ENCODE measurements at regions not wholly inside any gene's neighbourhood (a gene's known extent, or its start where the extent isn't known, plus 50 kb on each side); places are given as distances from the start of the nearest gene placed in this dataset.

DNA sequence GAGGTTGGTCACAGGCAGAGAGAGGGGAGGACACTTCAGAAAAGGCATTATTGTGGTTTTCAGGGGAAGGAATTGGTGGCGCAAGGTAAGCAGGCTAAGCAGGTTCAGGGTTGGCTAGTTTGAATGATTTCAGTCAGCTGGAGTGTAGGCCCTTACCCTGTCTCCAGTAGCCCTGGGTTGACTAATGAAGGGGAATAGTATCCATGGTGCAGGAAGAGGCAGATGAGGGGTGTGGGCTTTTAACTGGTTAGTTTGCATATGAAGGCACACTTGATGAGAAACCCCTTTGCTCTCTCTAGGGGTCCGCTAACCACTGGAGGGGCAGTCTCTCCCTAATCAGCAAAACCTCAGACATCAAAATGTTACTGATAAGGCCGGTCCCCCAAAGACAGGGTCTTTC, 249.7 kb downstream of the AASDHPPT start:
- TF ChIP-seq TCF12 (IDR thresholded peaks at IDR 0.05; ENCODE audit: low read depth) (no peak), TAF1 (IDR thresholded peaks at IDR 0.05; ENCODE audit: low read depth) (no peak), YY1 (IDR thresholded peaks at IDR 0.05; ENCODE audit: low read depth) (no peak), CREB1 (IDR thresholded peaks at IDR 0.05; ENCODE audit: low read depth) (no peak), EP300 (IDR thresholded peaks at IDR 0.05; ENCODE audit: borderline replicate concordance) (no peak), REST (IDR thresholded peaks at IDR 0.05; ENCODE audit: low read depth) (no peak), CEBPB (IDR thresholded peaks at IDR 0.05) (no peak), EGR1 (IDR thresholded peaks at IDR 0.05) (no peak), ZBTB7A (IDR thresholded peaks at IDR 0.05; ENCODE audit: low read depth) (no peak), TEAD4 (IDR thresholded peaks at IDR 0.05) (no peak), NFIC (IDR thresholded peaks at IDR 0.05) (no peak)
- TF ChIP-seq, protein P1, sequence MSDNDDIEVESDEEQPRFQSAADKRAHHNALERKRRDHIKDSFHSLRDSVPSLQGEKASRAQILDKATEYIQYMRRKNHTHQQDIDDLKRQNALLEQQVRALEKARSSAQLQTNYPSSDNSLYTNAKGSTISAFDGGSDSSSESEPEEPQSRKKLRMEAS (IDR thresholded peaks at IDR 0.05), result no peak
- TF ChIP-seq, protein P2, sequence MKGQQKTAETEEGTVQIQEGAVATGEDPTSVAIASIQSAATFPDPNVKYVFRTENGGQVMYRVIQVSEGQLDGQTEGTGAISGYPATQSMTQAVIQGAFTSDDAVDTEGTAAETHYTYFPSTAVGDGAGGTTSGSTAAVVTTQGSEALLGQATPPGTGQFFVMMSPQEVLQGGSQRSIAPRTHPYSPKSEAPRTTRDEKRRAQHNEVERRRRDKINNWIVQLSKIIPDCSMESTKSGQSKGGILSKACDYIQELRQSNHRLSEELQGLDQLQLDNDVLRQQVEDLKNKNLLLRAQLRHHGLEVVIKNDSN (IDR thresholded peaks at IDR 0.05), result no peak

Measured in Ishikawa (cell line).